Colonic mucosa (tissue), 4 donors: ENCODE measurements at regions not wholly inside any gene's neighbourhood (a gene's known extent, or its start where the extent isn't known, plus 50 kb on each side); places are given as distances from the start of the nearest gene placed in this dataset.
"Not testable (repeated sequence)": the region's sequence is repeated elsewhere in the genome, so short reads cannot be mapped to it uniquely, and the experiment has no call there.

Source experiments
- DNase-seq: peaks from one replicate; pipeline ENCODE4 v3.0.0-alpha.2; 2020
- H3K27ac ChIP-seq: fragments of 200-600 bp; one replicate; pipeline ENCODE4 v1.8.0; 2021
- H3K27me3 ChIP-seq: fragments of 200-600 bp; one replicate; pipeline ENCODE4 v1.8.0; 2021
- H3K36me3 ChIP-seq: fragments of 200-600 bp; one replicate; pipeline ENCODE4 v1.8.0; 2021
- H3K4me1 ChIP-seq: fragments of 200-600 bp; one replicate; pipeline ENCODE4 v1.8.0; 2021; ENCODE audit warnings: mild to moderate bottlenecking
- H3K4me3 ChIP-seq: fragments of 200-600 bp; one replicate; pipeline ENCODE4 v1.8.0; 2021
- H3K9ac ChIP-seq, 2 donors: one replicate each; pipeline ENCODE4 v1.7.0; 2013; ENCODE audit warnings: control low read depth in 2 of 2, low read depth in 2 of 2, low read length in 2 of 2
- H3K9me3 ChIP-seq: fragments of 200-600 bp; one replicate; pipeline ENCODE4 v1.8.0; 2021
- CTCF ChIP-seq: fragments of 200-600 bp; IDR thresholded peaks from one replicate; pipeline ENCODE4 v1.8.0; 2022; ENCODE audit warnings: antibody characterized with exemption, mild to moderate bottlenecking
- intact Hi-C: fragments of 100-400 bp; cut with DNase I; formaldehyde crosslinking; loops from one replicate; pipeline ENCODE4 v1.14.1; 2022
- donor health status: healthy.
- donor health status: DM: no; HTN: no; CAD: no.
- donor health status: DM: no; HTN: no; CAD: no.

- no peak overlapping the region for H3K4me3 ChIP-seq
- no peak for TF ChIP-seq CTCF
- DNase-seq: no peak
- H3K9me3 ChIP-seq: no peaks in the 10 kb centered on the region
- no peak overlapping the region for H3K27ac ChIP-seq
- H3K9ac ChIP-seq: no peak overlapping the region
- intact Hi-C loops: no loop called here
- H3K4me1 ChIP-seq: no peaks in the 10 kb centered on the region
- no peaks in the 10 kb centered on the region for H3K27me3 ChIP-seq
- H3K36me3 ChIP-seq: no peaks in the 10 kb centered on the region
These were observed 257.4 kb upstream of the ATXN7L3B start for GRCh38 chr12:74280156-74280655.

GRCh38 chr12:74281401-74282180 lies 256.0 kb upstream of the ATXN7L3B start:
- H3K27ac ChIP-seq, H3K4me3 ChIP-seq, intact Hi-C loops, H3K9ac ChIP-seq, H3K27me3 ChIP-seq, DNase-seq, H3K4me1 ChIP-seq, H3K36me3 ChIP-seq, H3K9me3 ChIP-seq: not testable (repeated sequence)

GRCh38 chr12:74283646-74284045 lies 254.0 kb upstream of the ATXN7L3B start:
- no peaks in the 10 kb centered on the region for H3K4me1 ChIP-seq
- no peak overlapping the region for H3K27ac ChIP-seq

GRCh38 chr12:74285773-74286172 lies 251.9 kb upstream of the ATXN7L3B start:
- H3K27ac ChIP-seq: no peak overlapping the region
- no peaks in the 10 kb centered on the region for H3K36me3 ChIP-seq
- no peak for TF ChIP-seq CTCF
- no peaks in the 10 kb centered on the region for H3K27me3 ChIP-seq
- no peaks in the 10 kb centered on the region for H3K4me1 ChIP-seq
- H3K9me3 ChIP-seq: no peaks in the 10 kb centered on the region
- no peak overlapping the region for H3K9ac ChIP-seq
- DNase-seq: no peak
- no peak overlapping the region for H3K4me3 ChIP-seq
- intact Hi-C loops: no loop called here

More at GRCh38 chr12:74283646-74284045, 254.0 kb upstream of the ATXN7L3B start:
- H3K36me3 ChIP-seq: no peaks in the 10 kb centered on the region
- TF ChIP-seq CTCF: no peak
- intact Hi-C loops: no loop called here
- DNase-seq: no peak
- no peaks in the 10 kb centered on the region for H3K9me3 ChIP-seq
- no peak overlapping the region for H3K4me3 ChIP-seq
- H3K27me3 ChIP-seq: no peaks in the 10 kb centered on the region
- no peak overlapping the region for H3K9ac ChIP-seq

- intact Hi-C loops: no loop called here
- no peaks in the 10 kb centered on the region for H3K36me3 ChIP-seq
- DNase-seq: no peak
- no peak overlapping the region for H3K4me3 ChIP-seq
- H3K9me3 ChIP-seq: no peaks in the 10 kb centered on the region
- H3K27ac ChIP-seq: no peak overlapping the region
- H3K4me1 ChIP-seq: no peaks in the 10 kb centered on the region
- no peak overlapping the region for H3K9ac ChIP-seq
- no peaks in the 10 kb centered on the region for H3K27me3 ChIP-seq
- TF ChIP-seq CTCF: no peak
These were observed 251.4 kb upstream of the ATXN7L3B start for GRCh38 chr12:74286254-74286653.
